OCI-LY3 (cell line): ENCODE measurements at regions not wholly inside any gene's neighbourhood (a gene's known extent, or its start where the extent isn't known, plus 50 kb on each side); places are given as distances from the start of the nearest gene placed in this dataset.

Experiments
- CTCF ChIP-seq: fragments of 200-600, 300-600 bp; sonication (generic); IDR thresholded peaks from 2 replicates; pipeline ENCODE4 v1.5.1; 2014; ENCODE audit warnings: antibody characterized with exemption, low read length, low read depth
- EZH2phosphoT487 ChIP-seq: fragments of 200-600 bp; shearing (Covaris generic); IDR thresholded peaks from 2 replicates; pipeline ENCODE4 v1.6.1; 2018; ENCODE audit warnings: antibody characterized with exemption, mixed run types, low read depth

DNA sequence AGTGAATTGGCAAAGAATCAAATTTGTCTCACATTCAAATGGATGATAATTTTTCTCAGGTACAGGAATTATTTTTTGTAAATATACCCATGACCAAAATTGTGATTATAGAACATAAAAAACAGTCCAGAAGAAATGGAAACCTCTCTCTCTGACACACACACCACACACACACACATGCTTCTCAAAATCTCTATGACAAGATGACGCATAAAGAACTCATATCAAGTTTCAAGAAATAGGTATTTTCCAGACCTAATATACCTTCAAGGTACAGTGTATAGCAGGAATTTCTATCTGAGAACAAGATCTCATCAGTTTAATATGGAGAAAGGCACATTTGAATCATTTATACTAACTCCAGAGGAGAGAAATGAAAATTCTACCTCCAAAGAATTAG is 1069.1 kb upstream of the ALCAM start:
- TF ChIP-seq CTCF (no peak), EZH2phosphoT487 (no peak)
